ENCODE measurements at regions not wholly inside any gene's neighbourhood (a gene's known extent, or its start where the extent isn't known, plus 50 kb on each side); places are given as distances from the start of the nearest gene placed in this dataset.

- Mint-ChIP-seq H3K9me3 (no peaks in the 10 kb centered on the region), H3K36me3 (no peaks in the 10 kb centered on the region)
These were observed 442.9 kb upstream of the RASGEF1B start for GRCh38 chr4:81914623-81915022.

DNA sequence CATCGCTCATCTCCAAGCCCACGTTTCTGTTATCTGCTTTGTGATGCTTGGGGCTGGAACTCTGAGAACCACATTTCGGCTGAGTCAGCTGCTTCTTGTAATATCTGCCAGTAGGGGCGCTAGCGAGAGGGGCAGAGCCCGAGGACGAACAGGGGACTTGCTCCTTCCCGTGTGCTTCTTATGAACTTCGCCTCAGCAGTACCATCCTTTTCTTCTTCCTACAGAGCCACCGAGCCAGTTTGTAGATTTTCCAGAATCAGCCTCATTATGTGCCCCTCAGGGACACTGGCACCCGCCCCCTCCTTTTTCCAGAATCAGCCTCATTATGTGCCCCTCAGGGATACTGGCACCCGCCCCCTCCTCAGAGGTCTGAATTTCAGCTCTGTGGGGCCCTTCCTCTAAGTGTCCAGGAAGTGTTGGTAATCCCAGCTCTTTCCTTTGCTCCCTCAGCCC lies 441.7 kb upstream of the RASGEF1B start:
- H3K36me3 ChIP-seq = no peaks in the 10 kb centered on the region
- peaks cover 7% of the 10 kb centered on the region for H3K4me1 Mint-ChIP-seq
- H3K4me2 ChIP-seq = no peak overlapping the region
- H3K36me3 Mint-ChIP-seq = no peaks in the 10 kb centered on the region
- H3K27ac ChIP-seq = no peak overlapping the region
- no peaks in the 10 kb centered on the region for H3K27me3 ChIP-seq
- no peak overlapping the region for H3K9ac ChIP-seq
- no peaks in the 10 kb centered on the region for H3K9me3 ChIP-seq (ENCODE audit: low read depth)
- H3K4me3 ChIP-seq = no peak overlapping the region
- H4K20me1 ChIP-seq (ENCODE audit: low read depth) = no peaks in the 10 kb centered on the region
- TF ChIP-seq EZH2phosphoT487 (IDR thresholded peaks at IDR 0.05) (no peak), EZH2 (IDR thresholded peaks at IDR 0.05) (no peak)
- TF ChIP-seq, protein P1, sequence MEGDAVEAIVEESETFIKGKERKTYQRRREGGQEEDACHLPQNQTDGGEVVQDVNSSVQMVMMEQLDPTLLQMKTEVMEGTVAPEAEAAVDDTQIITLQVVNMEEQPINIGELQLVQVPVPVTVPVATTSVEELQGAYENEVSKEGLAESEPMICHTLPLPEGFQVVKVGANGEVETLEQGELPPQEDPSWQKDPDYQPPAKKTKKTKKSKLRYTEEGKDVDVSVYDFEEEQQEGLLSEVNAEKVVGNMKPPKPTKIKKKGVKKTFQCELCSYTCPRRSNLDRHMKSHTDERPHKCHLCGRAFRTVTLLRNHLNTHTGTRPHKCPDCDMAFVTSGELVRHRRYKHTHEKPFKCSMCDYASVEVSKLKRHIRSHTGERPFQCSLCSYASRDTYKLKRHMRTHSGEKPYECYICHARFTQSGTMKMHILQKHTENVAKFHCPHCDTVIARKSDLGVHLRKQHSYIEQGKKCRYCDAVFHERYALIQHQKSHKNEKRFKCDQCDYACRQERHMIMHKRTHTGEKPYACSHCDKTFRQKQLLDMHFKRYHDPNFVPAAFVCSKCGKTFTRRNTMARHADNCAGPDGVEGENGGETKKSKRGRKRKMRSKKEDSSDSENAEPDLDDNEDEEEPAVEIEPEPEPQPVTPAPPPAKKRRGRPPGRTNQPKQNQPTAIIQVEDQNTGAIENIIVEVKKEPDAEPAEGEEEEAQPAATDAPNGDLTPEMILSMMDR (IDR thresholded peaks at IDR 0.05) = peak; percentile 84
- H3K27me3 Mint-ChIP-seq (ENCODE audit: insufficient read depth, low read depth) = no peaks in the 10 kb centered on the region
- no peak overlapping the region for H3K4me3 Mint-ChIP-seq
- H3K79me2 ChIP-seq (ENCODE audit: low read depth) = no peaks in the 10 kb centered on the region
- no peaks in the 10 kb centered on the region for H3K9me3 Mint-ChIP-seq
- peak overlapping the region; percentile 67 for H2AFZ ChIP-seq (replicated peaks)
- no peak overlapping the region for H3K27ac Mint-ChIP-seq
- H3K4me1 ChIP-seq = no peaks in the 10 kb centered on the region
- DNase-seq (ENCODE audit: low spot score) = peak; percentile 89
- H3F3A ChIP-seq (ENCODE audit: low read depth) = no peaks in the 10 kb centered on the region

More at GRCh38 chr4:81914623-81915022, 442.9 kb upstream of the RASGEF1B start:
- no peak for DNase-seq (ENCODE audit: low spot score)
- Histone ChIP-seq H3K4me2 (no peak overlapping the region), H4K20me1 (ENCODE audit: low read depth) (no peaks in the 10 kb centered on the region), H3K4me3 (no peak overlapping the region), H3K27ac (no peak overlapping the region), H3F3A (ENCODE audit: low read depth) (no peaks in the 10 kb centered on the region), H3K36me3 (no peaks in the 10 kb centered on the region), H3K27me3 (no peaks in the 10 kb centered on the region), H3K9me3 (ENCODE audit: low read depth) (no peaks in the 10 kb centered on the region), H3K4me1 (no peaks in the 10 kb centered on the region), H3K79me2 (ENCODE audit: low read depth) (no peaks in the 10 kb centered on the region), H3K9ac (no peak overlapping the region), H2AFZ (replicated peaks) (no peak overlapping the region)
- Mint-ChIP-seq H3K27ac (no peak overlapping the region), H3K4me1 (peaks cover 7% of the 10 kb centered on the region), H3K4me3 (no peak overlapping the region), H3K27me3 (ENCODE audit: insufficient read depth, low read depth) (peaks cover 2% of the 10 kb centered on the region)
- TF ChIP-seq, protein P1 (IDR thresholded peaks at IDR 0.05) = no peak
- TF ChIP-seq EZH2 (IDR thresholded peaks at IDR 0.05) (no peak), EZH2phosphoT487 (IDR thresholded peaks at IDR 0.05) (no peak)

DNA sequence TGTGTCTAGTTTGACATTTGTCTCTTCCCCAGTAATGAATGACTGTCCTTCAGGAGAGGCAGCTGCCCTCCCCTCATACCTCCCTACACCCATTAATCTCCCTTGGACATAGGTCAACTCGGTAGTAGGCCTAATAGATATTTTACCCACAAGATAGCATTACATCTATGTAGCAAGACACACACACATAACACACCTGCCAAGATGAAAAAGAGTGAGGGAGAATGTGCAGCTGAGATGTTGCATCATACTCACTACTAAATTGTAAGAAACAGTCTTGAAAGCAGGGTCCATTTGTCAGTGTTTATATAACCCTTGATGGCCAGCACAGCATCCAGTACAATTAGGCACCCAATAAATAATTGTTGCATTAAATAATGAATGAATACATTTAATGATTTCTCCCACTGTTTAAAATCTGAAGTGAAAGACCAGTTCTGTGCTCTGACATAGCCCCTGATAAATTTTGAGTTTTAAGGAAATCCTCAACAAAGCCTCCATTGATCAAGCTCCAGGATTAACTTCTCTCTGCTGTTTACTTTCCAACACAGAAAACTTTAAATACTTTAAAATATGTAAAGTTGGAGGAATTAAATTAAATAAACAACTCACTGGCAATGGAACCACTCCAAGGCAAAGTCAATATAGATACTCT lies 440.8 kb upstream of the RASGEF1B start:
- no peak for DNase-seq (ENCODE audit: low spot score)
- Histone ChIP-seq H3K27ac (no peak overlapping the region), H3F3A (ENCODE audit: low read depth) (no peaks in the 10 kb centered on the region), H2AFZ (replicated peaks) (no peak overlapping the region), H3K79me2 (ENCODE audit: low read depth) (no peaks in the 10 kb centered on the region), H3K4me1 (no peaks in the 10 kb centered on the region), H3K4me3 (no peak overlapping the region), H3K27me3 (no peaks in the 10 kb centered on the region), H3K9ac (no peak overlapping the region), H3K36me3 (no peaks in the 10 kb centered on the region), H4K20me1 (ENCODE audit: low read depth) (no peaks in the 10 kb centered on the region), H3K9me3 (ENCODE audit: low read depth) (no peaks in the 10 kb centered on the region), H3K4me2 (no peak overlapping the region)
- H3K4me3 Mint-ChIP-seq = no peak overlapping the region
- no peaks in the 10 kb centered on the region for H3K27me3 Mint-ChIP-seq (ENCODE audit: insufficient read depth, low read depth)
- H3K36me3 Mint-ChIP-seq = no peaks in the 10 kb centered on the region
- no peak for TF ChIP-seq EZH2 (IDR thresholded peaks at IDR 0.05)
- TF ChIP-seq, protein P1 (IDR thresholded peaks at IDR 0.05) = no peak
- TF ChIP-seq EZH2phosphoT487 (IDR thresholded peaks at IDR 0.05) = no peak
- H3K4me1 Mint-ChIP-seq = peaks cover 7% of the 10 kb centered on the region
- no peak overlapping the region for H3K27ac Mint-ChIP-seq
- no peaks in the 10 kb centered on the region for H3K9me3 Mint-ChIP-seq

Data from neural progenitor cell (in vitro differentiated cells).